C4-2B (cell line): ENCODE measurements at regions not wholly inside any gene's neighbourhood (a gene's known extent, or its start where the extent isn't known, plus 50 kb on each side); places are given as distances from the start of the nearest gene placed in this dataset.

ENCODE experiments used
- CTCF ChIP-seq: fragments of 450-650 bp; conservative IDR thresholded peaks from 2 replicates; pipeline ENCODE4 v1.5.1; 2017; ENCODE audit warnings: mild to moderate bottlenecking
- ZFX ChIP-seq: fragments of 450-650 bp; IDR thresholded peaks from 2 replicates; pipeline ENCODE4 v1.6.1; 2017

GRCh38 chr16:48897698-48898205, 287.8 kb upstream of the N4BP1 start:
- TF ChIP-seq CTCF, result no peak
- no peak for TF ChIP-seq ZFX
